ENCODE measurements at regions not wholly inside any gene's neighbourhood (a gene's known extent, or its start where the extent isn't known, plus 50 kb on each side); places are given as distances from the start of the nearest gene placed in this dataset.
"Not testable (repeated sequence)": the region's sequence is repeated elsewhere in the genome, so short reads cannot be mapped to it uniquely, and the experiment has no call there.

DNA sequence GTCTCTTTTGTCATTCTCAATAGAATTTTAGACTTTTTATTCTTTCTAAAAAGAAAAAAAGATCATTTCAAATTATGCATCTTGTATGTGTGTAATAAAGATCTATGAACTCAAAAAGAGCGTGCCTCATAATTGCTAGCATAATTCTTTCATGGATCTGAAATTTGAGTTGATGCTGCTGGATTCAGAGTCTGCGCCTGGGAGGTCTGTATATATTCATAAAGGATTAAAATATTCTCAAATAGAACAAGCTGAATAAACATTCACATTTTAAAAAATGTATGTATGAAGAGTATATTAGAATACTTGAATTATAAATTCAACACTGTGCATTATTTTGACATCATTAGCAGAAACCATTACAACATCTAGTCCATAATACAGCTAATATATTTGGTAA lies 297.8 kb upstream of the GRAMD2B start:
- no peaks in the 10 kb centered on the region for H3K9me3 ChIP-seq
- H3K27me3 ChIP-seq = no peaks in the 10 kb centered on the region
- TF ChIP-seq, protein P1, sequence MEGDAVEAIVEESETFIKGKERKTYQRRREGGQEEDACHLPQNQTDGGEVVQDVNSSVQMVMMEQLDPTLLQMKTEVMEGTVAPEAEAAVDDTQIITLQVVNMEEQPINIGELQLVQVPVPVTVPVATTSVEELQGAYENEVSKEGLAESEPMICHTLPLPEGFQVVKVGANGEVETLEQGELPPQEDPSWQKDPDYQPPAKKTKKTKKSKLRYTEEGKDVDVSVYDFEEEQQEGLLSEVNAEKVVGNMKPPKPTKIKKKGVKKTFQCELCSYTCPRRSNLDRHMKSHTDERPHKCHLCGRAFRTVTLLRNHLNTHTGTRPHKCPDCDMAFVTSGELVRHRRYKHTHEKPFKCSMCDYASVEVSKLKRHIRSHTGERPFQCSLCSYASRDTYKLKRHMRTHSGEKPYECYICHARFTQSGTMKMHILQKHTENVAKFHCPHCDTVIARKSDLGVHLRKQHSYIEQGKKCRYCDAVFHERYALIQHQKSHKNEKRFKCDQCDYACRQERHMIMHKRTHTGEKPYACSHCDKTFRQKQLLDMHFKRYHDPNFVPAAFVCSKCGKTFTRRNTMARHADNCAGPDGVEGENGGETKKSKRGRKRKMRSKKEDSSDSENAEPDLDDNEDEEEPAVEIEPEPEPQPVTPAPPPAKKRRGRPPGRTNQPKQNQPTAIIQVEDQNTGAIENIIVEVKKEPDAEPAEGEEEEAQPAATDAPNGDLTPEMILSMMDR (IDR thresholded peaks at IDR 0.05) = no peak
- WGBS, 2 donors = 92 to 95% methylated on average over 2 of the region's 2 CpGs
- H3K4me3 ChIP-seq (replicated peaks in 1 of 3) = no peak overlapping the region
- H3K4me1 ChIP-seq = no peaks in the 10 kb centered on the region
- H3K36me3 ChIP-seq = no peaks in the 10 kb centered on the region
- intact Hi-C loops (cut with DNase I) = no loop called here
- DNase-seq = no peak
- no peak overlapping the region for H3K27ac ChIP-seq

DNA sequence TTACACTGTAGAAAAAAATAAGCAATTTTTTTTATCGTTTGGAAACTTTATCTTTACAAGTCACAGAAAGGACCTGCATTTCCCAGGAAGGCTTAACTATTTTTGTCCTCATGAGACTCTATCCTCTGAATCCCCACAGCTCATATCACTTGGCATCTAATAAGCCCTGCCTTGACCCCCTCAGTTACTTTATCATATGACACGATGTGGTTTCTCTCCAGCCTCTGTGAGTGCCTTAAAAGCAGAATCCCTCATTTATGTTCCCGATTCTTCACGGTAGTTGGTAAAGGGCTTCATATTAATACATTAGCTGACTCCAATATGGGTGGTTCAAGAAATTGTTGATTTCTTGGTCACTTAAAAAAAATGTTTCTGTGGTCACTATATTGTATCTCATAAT lies 296.6 kb upstream of the GRAMD2B start:
- H3K27ac ChIP-seq = no peak overlapping the region
- TF ChIP-seq, protein P1 (IDR thresholded peaks at IDR 0.05) = no peak
- intact Hi-C loops (cut with DNase I) = no loop called here
- no peak overlapping the region for H3K4me3 ChIP-seq (replicated peaks in 1 of 3)
- WGBS, 2 donors = 88 to 91% methylated on average over 4 of the region's 4 CpGs
- H3K36me3 ChIP-seq = no peaks in the 10 kb centered on the region
- no peak for DNase-seq
- H3K4me1 ChIP-seq = no peaks in the 10 kb centered on the region
- no peaks in the 10 kb centered on the region for H3K27me3 ChIP-seq
- no peaks in the 10 kb centered on the region for H3K9me3 ChIP-seq

DNA sequence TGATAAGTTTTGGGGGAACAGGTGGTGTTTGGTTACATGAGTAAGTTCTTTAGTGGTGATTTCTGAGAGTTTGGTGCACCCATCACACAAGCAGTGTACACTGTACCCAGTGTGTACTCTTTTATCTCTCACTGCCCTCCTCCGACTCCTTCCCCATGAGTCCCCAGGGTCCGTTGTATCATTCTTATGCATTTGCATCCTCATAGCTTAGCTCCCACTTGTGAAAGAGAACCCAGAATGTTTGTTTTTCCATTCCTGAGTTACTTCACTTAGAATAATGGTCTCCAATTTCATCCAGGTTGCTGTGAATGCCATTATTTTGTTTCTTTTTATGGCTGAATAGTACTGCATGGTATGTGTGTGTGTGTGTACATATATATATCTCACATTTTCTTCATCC lies 295.8 kb upstream of the GRAMD2B start:
- H3K4me3 ChIP-seq (replicated peaks in 1 of 3); H3K36me3 ChIP-seq; H3K4me1 ChIP-seq; H3K27me3 ChIP-seq; H3K9me3 ChIP-seq; H3K27ac ChIP-seq; DNase-seq; intact Hi-C loops (cut with DNase I): not testable (repeated sequence)
- 82 to 87% methylated on average over 2 of the region's 2 CpGs for WGBS, 2 donors

- TF ChIP-seq, protein P1 (IDR thresholded peaks at IDR 0.05) = no peak
- TF ChIP-seq POLR2A (IDR thresholded peaks at IDR 0.05) = no peak
- Histone ChIP-seq H3K27ac (no peak overlapping the region), H3K36me3 (no peaks in the 10 kb centered on the region), H3K27me3 (no peaks in the 10 kb centered on the region), H3K9me3 (no peaks in the 10 kb centered on the region), H3K4me1 (no peaks in the 10 kb centered on the region), H3K4me3 (replicated peaks in 1 of 3) (no peak overlapping the region)
- WGBS, 2 donors = 86 to 87% methylated on average over 2 of the region's 2 CpGs
- no peak for DNase-seq
- intact Hi-C loops (cut with DNase I) = no loop called here
Observed at GRCh38 chr5:126129431-126129830, 293.8 kb upstream of the GRAMD2B start.

- Histone ChIP-seq H3K36me3 (no peaks in the 10 kb centered on the region), H3K4me3 (replicated peaks in 1 of 3) (no peak overlapping the region), H3K4me1 (no peaks in the 10 kb centered on the region), H3K27ac (no peak overlapping the region), H3K27me3 (no peaks in the 10 kb centered on the region), H3K9me3 (no peaks in the 10 kb centered on the region)
- 74 to 91% methylated on average over 1 of the region's 1 CpG for WGBS, 2 donors
- intact Hi-C loops (cut with DNase I) = no loop called here
- TF ChIP-seq POLR2A (IDR thresholded peaks at IDR 0.05) = no peak
- TF ChIP-seq, protein P1 (IDR thresholded peaks at IDR 0.05) = no peak
- DNase-seq = no peak
Observed at GRCh38 chr5:126133424-126133823, 289.8 kb upstream of the GRAMD2B start.

DNA sequence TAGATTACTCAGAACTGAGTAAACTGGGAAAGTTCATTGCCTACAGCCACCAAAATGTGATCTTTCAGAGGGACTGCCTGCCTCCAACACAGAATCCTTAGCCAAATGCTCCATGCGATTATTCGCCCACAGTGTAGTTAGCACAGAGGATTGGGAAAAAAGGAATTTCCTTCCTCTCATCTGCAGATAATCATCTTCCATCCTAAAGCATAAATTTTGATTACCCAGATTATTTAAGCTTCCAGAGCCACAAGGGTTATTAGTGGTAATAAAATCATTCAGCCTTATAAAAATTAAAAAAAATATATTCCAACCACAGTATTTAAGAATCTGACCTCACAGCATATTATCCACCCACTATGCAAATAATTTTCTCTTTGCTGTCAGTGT lies 285.3 kb upstream of the GRAMD2B start:
- Histone ChIP-seq H3K4me3 (replicated peaks in 1 of 3) (no peak overlapping the region), H3K4me1 (no peaks in the 10 kb centered on the region), H3K27ac (no peak overlapping the region), H3K36me3 (no peaks in the 10 kb centered on the region), H3K9me3 (no peaks in the 10 kb centered on the region), H3K27me3 (no peaks in the 10 kb centered on the region)
- intact Hi-C loops (cut with DNase I) = no loop called here
- no peak for TF ChIP-seq POLR2A (IDR thresholded peaks at IDR 0.05)
- TF ChIP-seq, protein P1 (IDR thresholded peaks at IDR 0.05) = no peak
- DNase-seq = no peak
- WGBS, 2 donors = 70 to 71% methylated on average over 2 of the region's 2 CpGs
